ENCODE measurements at regions not wholly inside any gene's neighbourhood (a gene's known extent, or its start where the extent isn't known, plus 50 kb on each side); places are given as distances from the start of the nearest gene placed in this dataset.

- no peak for DNase-seq
Measured at GRCh38 chr2:35416391-35417140, 939.0 kb upstream of the CRIM1 start.

GRCh38 chr2:35415942-35416341, 939.6 kb upstream of the CRIM1 start:
- no peak for DNase-seq

GRCh38 chr2:35415282-35415681, 940.3 kb upstream of the CRIM1 start:
- DNase-seq = no peak

DNA sequence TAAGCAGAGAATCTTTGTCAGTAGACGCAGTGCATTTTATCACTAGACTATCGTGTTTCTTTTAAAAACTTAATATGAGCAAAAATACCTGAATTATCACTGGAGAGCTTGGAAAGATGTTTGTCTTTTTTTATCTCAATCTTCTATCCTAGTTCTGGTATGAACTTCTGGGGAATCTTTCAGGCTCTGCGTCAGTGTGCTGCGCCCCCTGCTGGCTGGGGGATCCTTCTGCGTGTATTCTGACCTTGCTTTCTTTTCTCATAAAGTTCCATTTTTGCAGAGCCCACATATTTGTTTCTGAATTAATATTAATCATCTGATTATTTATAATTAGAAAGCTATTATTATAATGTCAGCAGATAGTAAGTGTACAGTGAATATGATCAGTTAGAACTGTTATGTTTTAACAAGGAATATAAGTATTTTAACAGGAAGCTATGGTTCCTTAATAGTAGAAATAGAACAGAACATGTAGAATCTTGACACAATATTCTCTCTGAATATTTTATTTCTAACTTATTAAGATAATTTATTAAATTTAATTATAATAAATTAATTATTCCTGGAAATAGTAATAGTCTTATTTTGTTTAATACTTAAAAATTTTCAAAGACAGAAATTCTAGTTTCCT, 945.0 kb upstream of the CRIM1 start:
- peak; percentile 23 for DNase-seq

DNA sequence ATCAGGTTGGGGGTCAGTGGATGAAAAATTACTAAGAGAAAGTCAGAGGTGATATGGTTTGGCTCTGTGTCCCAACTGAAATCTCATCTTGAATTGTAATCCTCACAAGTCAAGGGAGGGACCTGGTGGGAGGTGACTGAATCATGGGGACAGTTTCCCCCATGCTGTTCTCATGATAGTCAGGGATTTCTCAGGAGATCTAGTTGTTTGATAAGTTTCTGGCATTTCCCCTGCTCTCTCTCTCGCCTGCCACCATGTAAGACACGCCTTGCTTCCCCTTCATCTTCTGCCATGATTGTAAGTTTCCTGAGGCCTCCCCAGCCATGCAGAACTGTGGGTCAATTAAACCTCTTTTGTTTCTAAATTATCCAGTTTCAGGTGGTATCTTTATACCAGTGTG, 945.8 kb upstream of the CRIM1 start:
- DNase-seq = no peak

GRCh38 chr2:35408320-35408719, 947.3 kb upstream of the CRIM1 start:
- DNase-seq = no peak

DNA sequence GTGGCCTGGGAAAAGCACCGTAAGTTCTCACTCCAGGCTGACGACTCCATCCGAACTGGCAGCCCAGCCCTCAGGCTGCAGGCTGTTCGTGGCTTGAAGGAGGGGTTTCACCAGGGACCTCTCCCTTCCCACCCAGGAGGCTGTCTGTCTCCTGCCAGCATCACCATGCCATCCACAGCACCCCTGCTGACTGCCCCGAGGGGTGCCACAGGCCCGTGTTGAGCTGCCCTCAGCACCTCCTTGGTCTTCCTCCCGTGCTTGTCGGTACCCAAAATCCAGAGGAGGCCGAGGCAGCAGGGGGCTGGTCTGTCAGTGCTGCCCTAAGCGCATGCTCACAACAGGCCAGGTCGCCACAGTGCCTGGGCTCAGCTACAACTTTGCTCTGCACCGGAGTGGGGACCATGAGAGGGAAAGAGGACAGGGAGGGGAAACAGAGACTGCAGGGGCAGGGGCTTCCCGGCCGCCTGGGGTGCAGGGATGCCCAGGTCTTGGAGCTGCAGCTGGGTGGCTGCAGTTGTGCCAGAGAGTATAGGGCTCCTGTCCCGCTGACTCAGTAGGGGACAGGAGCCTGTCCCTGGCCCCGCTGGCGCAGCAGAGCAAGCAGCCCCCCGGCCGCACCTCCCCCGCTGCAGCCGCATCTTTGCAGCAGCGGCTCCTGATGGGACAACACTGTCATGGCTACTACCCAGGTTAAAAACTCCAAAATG, 963.7 kb upstream of the CRIM1 start:
- no peak for DNase-seq

DNA sequence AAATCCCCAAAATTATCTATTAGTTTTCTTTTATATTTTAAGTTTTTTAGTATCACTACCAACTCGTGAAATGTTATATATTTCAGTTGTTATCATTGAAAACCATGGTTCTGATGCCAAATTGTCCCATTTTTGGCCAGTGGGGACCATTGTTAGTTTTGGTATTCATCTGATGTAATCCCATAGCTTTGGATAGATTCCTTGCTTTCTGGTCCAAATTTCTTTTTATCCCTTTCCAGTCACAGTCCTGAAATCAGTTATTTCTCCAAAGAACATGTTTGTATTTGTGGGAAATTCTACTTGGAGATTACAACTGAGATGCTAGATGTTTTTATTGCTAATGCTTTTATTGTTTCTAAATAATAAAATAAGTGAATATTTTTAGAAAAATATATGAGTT, 976.8 kb upstream of the CRIM1 start:
- DNase-seq = no peak

GRCh38 chr2:35374845-35375244, 980.7 kb upstream of the CRIM1 start:
- no peak for DNase-seq

DNA sequence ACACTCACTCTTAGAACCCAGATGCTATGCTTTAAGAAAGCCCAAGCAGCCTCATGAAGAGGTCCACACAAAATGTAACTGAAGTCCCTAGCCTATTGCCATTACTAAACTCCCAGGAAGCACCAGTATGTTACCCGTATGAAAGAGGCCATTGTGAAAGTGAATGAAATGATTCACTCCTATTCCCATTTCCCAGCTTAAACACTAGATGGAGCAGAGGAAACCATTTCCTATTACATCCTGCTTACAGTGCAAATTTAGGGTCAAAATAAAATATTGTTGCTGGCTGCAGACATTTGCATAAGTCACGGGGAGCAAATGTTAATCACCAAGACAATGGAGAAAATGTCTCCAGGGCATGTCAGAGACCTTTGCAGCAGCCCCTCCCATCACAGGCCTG, 989.7 kb upstream of the CRIM1 start:
- no peak for DNase-seq

GRCh38 chr2:35356332-35356731, 999.2 kb upstream of the CRIM1 start:
- no peak for DNase-seq

DNA sequence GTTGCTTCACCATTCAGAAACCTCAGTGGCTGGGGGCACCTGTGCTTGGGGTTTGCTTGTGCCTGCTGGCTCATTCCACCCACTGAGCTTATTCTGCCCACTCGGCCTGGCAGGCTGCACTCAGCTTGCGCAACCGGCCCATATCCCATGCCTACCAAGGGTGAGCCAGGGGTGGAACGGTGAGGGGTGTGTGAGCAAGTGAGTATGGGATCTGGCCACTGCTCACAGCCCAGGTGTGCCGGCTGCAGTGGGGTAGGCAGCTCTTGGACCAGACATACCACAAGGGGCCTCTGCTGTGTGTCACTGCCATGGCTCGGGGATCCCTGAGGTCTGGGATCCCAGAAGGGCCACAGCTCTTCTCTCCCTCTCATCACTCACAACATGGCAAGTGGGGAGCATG, 1000.5 kb upstream of the CRIM1 start:
- DNase-seq = no peak

DNA sequence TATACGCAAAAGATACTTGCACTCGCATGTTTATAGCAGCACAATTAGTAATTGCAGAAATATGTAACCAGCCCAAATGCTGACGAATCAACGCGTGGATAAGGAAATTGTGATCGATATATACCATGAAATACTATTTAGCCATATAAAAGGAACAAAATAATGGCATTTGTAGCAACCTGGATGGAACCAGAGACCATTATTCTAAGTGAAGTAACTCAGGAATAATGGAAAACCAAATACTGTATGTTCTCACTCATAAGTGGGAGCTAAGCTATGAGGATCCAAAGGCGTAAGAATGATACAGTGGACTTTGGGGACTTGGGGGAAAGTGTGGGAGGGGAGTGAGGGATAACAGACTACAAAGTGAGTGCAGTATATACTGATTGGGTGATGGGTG, 1008.0 kb upstream of the CRIM1 start:
- no peak for DNase-seq

DNA sequence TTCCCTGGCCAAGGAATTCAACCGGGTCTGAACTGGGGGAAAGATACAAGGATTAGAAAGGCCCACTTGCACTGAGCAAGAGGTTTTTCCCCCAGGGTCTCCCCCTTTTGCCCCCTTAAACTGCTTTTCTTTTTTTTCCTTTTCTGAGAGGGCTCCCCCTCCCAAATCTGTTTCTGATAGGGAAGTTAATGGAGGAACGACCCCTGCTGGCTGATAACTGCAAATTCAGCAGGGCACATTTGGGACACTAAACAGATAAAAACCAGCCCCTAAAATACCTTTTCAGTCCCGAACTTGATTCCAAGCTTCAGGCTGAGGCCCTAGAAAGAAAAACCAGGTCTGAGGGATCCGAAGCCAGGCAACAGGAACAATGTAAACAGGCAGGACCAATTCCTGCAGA, 1012.4 kb upstream of the CRIM1 start:
- DNase-seq = no peak

DNA sequence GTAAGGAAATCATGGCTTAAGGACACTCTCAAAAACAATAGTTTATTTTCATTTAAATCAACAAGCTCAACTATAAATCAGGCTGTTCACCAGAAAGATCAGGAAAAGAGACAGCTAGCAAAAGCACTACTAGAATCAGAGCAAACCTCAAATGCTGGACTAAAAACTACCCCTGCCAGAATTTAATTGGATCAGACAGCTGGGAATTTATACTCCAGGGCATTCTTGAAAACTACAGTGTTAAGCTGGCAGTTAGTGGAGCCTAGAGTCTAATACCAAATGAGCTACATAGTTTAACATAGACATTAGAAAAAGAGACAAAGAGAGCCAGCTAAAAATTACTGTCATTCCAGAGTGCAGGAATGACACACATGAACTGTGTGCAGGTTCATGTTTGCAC, 1016.4 kb upstream of the CRIM1 start:
- DNase-seq = no peak

- no peak for DNase-seq
Measured at GRCh38 chr2:35337922-35338321, 1017.7 kb upstream of the CRIM1 start.

DNA sequence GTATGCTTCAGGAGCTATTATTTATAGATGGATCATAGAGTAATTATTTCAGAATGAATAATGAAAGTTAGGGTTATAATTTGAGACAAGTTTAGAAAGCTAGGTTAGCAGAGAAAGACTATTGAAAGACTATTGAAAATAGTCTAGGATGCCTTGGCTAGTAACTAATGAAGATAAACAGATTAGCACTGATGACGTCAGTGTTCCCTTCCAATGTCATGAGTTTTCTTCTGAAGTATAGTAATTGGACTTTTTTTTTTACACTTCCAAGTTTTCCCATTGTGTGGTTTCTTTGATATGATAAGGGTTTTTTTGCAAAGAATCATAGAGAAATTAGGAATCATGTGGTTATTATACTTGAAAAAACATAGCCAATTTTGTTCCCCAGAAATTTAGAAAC, 1041.5 kb upstream of the CRIM1 start:
- DNase-seq = no peak

- DNase-seq = no peak
Measured at GRCh38 chr2:35301369-35301768, 1054.2 kb upstream of the CRIM1 start.

GRCh38 chr2:35298493-35298892, 1057.1 kb upstream of the CRIM1 start:
- no peak for DNase-seq

- no peak for DNase-seq
Measured at GRCh38 chr2:35297403-35297802, 1058.2 kb upstream of the CRIM1 start.

- DNase-seq = no peak
Measured at GRCh38 chr2:35294636-35295263, 1060.8 kb upstream of the CRIM1 start.

DNA sequence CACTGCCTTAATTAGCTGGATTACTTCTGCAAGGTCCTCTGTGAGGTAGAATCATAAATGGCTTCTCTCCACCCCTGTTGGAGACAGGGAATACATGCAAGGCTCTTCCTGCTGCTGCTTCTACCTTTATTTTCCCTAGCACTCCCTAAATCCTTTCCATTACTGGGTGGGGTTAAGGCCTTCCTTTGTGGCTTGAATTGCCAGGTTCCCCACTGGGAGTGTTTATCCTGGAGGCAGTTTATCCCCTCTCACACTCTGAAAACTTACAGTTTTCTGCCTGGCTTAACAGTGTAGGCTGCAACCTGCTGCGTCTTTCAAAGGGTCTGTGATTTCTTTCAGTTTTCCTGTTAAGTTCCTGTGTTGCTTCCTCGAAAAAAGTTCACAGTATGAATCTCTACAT, 1062.3 kb upstream of the CRIM1 start:
- no peak for DNase-seq

DNA sequence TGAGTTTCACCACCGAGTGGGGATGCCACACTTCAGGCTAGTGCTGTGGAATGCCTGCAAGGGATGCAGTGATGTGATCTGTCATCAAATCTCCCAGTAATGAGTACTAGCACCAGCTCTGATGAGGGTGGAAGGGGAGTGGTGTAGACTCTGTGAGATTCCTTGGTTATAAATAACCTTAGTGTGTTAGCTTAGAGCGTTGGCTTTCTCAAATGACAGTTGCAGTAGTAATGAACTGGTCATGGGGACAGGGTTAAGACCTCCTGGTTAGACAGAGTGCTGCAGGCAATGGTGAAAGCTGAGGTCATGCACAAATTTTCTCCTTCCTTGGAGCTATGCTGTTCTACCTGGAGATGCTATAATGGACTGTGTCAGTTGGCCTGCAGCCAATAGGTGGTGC, 1063.4 kb upstream of the CRIM1 start:
- no peak for DNase-seq

GRCh38 chr2:35281702-35282101, 1073.9 kb upstream of the CRIM1 start:
- no peak for DNase-seq
